ENCODE measurements at regions not wholly inside any gene's neighbourhood (a gene's known extent, or its start where the extent isn't known, plus 50 kb on each side); places are given as distances from the start of the nearest gene placed in this dataset.
A peak's percentile ranks its signal among the peaks of the same experiment; 100 is the strongest.

GRCh38 chr6:68368845-68369244 lies 266.2 kb upstream of the ADGRB3 start:
- Histone ChIP-seq H3K36me3 (ENCODE audit: insufficient read depth, low read length) (no peaks in the 10 kb centered on the region), H3K4me3 (ENCODE audit: low read length) (no peak overlapping the region), H3K4me1 (ENCODE audit: low read length) (no peaks in the 10 kb centered on the region), H3K79me2 (ENCODE audit: low read length) (no peaks in the 10 kb centered on the region), H3K27ac (ENCODE audit: low read length) (no peak overlapping the region), H3K9me2 (replicated peaks; ENCODE audit: insufficient read depth, low read length) (no peaks in the 10 kb centered on the region), H3K9me3 (ENCODE audit: low read length) (no peaks in the 10 kb centered on the region), H4K20me1 (ENCODE audit: insufficient read depth, low read depth, low read length) (no peaks in the 10 kb centered on the region), H2AFZ (ENCODE audit: low read length) (no peak overlapping the region), H3K27me3 (ENCODE audit: low read length) (no peaks in the 10 kb centered on the region), H3K4me2 (ENCODE audit: low read depth, low read length, poor library complexity, severe bottlenecking) (no peak overlapping the region), H3K9ac (ENCODE audit: low read length) (no peak overlapping the region)
- no peak for DNase-seq

DNA sequence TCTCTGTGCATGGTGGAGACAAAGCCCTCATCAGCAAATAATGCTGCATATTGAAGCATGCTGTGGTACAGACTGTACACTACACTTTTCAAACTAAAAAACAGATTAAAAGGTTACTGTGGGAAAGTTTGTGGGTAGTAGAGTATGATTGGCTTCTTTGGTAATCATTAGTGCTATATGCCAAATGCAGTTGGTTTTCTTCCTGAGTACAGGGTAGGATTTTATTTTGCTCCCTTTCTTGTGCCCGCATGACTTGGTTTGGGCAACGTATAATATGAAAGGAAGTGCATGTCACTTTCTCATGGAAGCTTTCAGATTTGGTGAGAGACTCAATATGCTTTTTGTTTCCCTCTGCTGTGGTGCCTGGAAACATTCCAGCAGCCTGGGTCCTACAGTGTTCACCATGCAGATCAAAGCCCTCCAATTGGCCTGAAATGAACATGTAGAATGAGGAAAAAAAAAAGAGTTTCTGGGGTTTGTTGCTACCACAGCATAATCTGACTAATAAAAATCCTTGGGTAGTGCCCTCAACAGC lies 270.7 kb upstream of the ADGRB3 start:
- H3K4me3 ChIP-seq (ENCODE audit: low read length), result no peak overlapping the region
- no peaks in the 10 kb centered on the region for H3K9me3 ChIP-seq (ENCODE audit: low read length)
- no peaks in the 10 kb centered on the region for H4K20me1 ChIP-seq (ENCODE audit: insufficient read depth, low read depth, low read length)
- H3K79me2 ChIP-seq (ENCODE audit: low read length), result no peaks in the 10 kb centered on the region
- no peaks in the 10 kb centered on the region for H3K27me3 ChIP-seq (ENCODE audit: low read length)
- H3K36me3 ChIP-seq (ENCODE audit: insufficient read depth, low read length), result no peaks in the 10 kb centered on the region
- H3K4me2 ChIP-seq (ENCODE audit: low read depth, low read length, poor library complexity, severe bottlenecking), result no peak overlapping the region
- no peak overlapping the region for H3K9ac ChIP-seq (ENCODE audit: low read length)
- DNase-seq, result no peak
- H3K27ac ChIP-seq (ENCODE audit: low read length), result no peak overlapping the region
- H2AFZ ChIP-seq (ENCODE audit: low read length), result no peak overlapping the region
- no peaks in the 10 kb centered on the region for H3K4me1 ChIP-seq (ENCODE audit: low read length)
- no peaks in the 10 kb centered on the region for H3K9me2 ChIP-seq (replicated peaks; ENCODE audit: insufficient read depth, low read length)

DNA sequence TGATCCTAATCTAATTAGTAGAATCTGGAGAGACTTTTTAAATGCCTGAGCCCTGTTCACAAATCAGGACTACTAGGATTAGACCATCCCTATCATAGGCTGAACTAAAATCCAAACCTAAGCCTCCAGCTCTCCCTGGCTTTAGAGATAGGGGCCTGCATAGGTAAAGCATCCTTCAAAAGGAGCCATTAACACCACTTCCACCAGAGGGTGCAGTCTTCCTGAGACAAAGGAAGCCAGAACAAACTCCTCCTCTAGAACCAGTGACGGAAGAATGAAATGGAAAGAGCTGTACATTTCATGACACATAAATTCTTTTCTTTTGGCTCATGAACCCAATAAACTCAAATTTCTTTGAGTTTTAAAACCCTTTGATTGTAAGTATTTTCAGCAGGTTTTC lies 291.2 kb upstream of the ADGRB3 start:
- no peak overlapping the region for H2AFZ ChIP-seq (ENCODE audit: low read length)

DNA sequence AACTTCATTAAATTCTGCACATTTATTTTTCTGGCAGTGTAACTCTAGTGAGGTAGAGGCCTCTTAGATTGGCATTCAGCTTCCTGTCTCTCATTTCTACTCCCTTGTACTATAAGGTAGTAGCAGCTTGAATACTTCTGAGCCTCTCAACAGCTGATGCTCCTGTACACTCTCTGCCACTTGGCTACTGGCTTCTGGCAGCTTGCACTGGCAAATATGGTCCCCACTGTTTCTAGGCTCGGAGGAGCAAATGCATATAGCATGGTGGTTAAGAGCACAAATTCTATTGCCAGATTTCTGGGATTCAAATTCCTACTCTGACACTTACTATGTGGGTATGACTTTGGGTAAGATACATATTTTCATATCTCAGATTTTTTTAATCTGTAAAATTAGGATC lies 292.8 kb upstream of the ADGRB3 start:
- H3K9me2 ChIP-seq (replicated peaks; ENCODE audit: insufficient read depth, low read length), result no peaks in the 10 kb centered on the region
- H3K4me3 ChIP-seq (ENCODE audit: low read length), result no peak overlapping the region
- no peak for DNase-seq
- no peaks in the 10 kb centered on the region for H3K9me3 ChIP-seq (ENCODE audit: low read length)
- no peak overlapping the region for H3K27ac ChIP-seq (ENCODE audit: low read length)
- H3K9ac ChIP-seq (ENCODE audit: low read length), result no peak overlapping the region
- H3K27me3 ChIP-seq (ENCODE audit: low read length), result no peaks in the 10 kb centered on the region
- no peak overlapping the region for H3K4me2 ChIP-seq (ENCODE audit: low read depth, low read length, poor library complexity, severe bottlenecking)
- H3K4me1 ChIP-seq (ENCODE audit: low read length), result no peaks in the 10 kb centered on the region
- no peaks in the 10 kb centered on the region for H4K20me1 ChIP-seq (ENCODE audit: insufficient read depth, low read depth, low read length)
- no peaks in the 10 kb centered on the region for H3K79me2 ChIP-seq (ENCODE audit: low read length)
- no peaks in the 10 kb centered on the region for H3K36me3 ChIP-seq (ENCODE audit: insufficient read depth, low read length)
- no peak overlapping the region for H2AFZ ChIP-seq (ENCODE audit: low read length)

More for the DNA sequence above, 291.2 kb upstream of the ADGRB3 start:
- H3K79me2 ChIP-seq (ENCODE audit: low read length), result no peaks in the 10 kb centered on the region
- no peaks in the 10 kb centered on the region for H3K9me2 ChIP-seq (replicated peaks; ENCODE audit: insufficient read depth, low read length)
- H3K9ac ChIP-seq (ENCODE audit: low read length), result no peak overlapping the region
- no peaks in the 10 kb centered on the region for H3K4me1 ChIP-seq (ENCODE audit: low read length)
- H3K4me3 ChIP-seq (ENCODE audit: low read length), result no peak overlapping the region
- peak; percentile 89 for DNase-seq
- H3K4me2 ChIP-seq (ENCODE audit: low read depth, low read length, poor library complexity, severe bottlenecking), result no peak overlapping the region
- no peaks in the 10 kb centered on the region for H3K36me3 ChIP-seq (ENCODE audit: insufficient read depth, low read length)
- no peaks in the 10 kb centered on the region for H4K20me1 ChIP-seq (ENCODE audit: insufficient read depth, low read depth, low read length)
- H3K27me3 ChIP-seq (ENCODE audit: low read length), result no peaks in the 10 kb centered on the region
- no peak overlapping the region for H3K27ac ChIP-seq (ENCODE audit: low read length)
- H3K9me3 ChIP-seq (ENCODE audit: low read length), result no peaks in the 10 kb centered on the region

GRCh38 chr6:68339488-68340131 lies 295.5 kb upstream of the ADGRB3 start:
- Histone ChIP-seq H3K4me3 (ENCODE audit: low read length) (no peak overlapping the region), H3K27me3 (ENCODE audit: low read length) (no peaks in the 10 kb centered on the region), H3K9me2 (replicated peaks; ENCODE audit: insufficient read depth, low read length) (no peaks in the 10 kb centered on the region), H3K9ac (ENCODE audit: low read length) (no peak overlapping the region), H3K36me3 (ENCODE audit: insufficient read depth, low read length) (no peaks in the 10 kb centered on the region), H3K4me2 (ENCODE audit: low read depth, low read length, poor library complexity, severe bottlenecking) (no peak overlapping the region), H4K20me1 (ENCODE audit: insufficient read depth, low read depth, low read length) (no peaks in the 10 kb centered on the region), H3K9me3 (ENCODE audit: low read length) (no peaks in the 10 kb centered on the region), H2AFZ (ENCODE audit: low read length) (no peak overlapping the region), H3K4me1 (ENCODE audit: low read length) (no peaks in the 10 kb centered on the region), H3K79me2 (ENCODE audit: low read length) (no peaks in the 10 kb centered on the region), H3K27ac (ENCODE audit: low read length) (no peak overlapping the region)
- DNase-seq, result no peak

GRCh38 chr6:68333442-68333841 lies 301.6 kb upstream of the ADGRB3 start:
- Histone ChIP-seq H3K4me2 (ENCODE audit: low read depth, low read length, poor library complexity, severe bottlenecking) (no peak overlapping the region), H2AFZ (ENCODE audit: low read length) (no peak overlapping the region), H3K9me3 (ENCODE audit: low read length) (no peaks in the 10 kb centered on the region), H3K4me3 (ENCODE audit: low read length) (no peak overlapping the region), H3K79me2 (ENCODE audit: low read length) (no peaks in the 10 kb centered on the region), H3K9ac (ENCODE audit: low read length) (no peak overlapping the region), H3K9me2 (replicated peaks; ENCODE audit: insufficient read depth, low read length) (no peaks in the 10 kb centered on the region), H3K4me1 (ENCODE audit: low read length) (no peaks in the 10 kb centered on the region), H3K36me3 (ENCODE audit: insufficient read depth, low read length) (no peaks in the 10 kb centered on the region), H3K27ac (ENCODE audit: low read length) (no peak overlapping the region), H4K20me1 (ENCODE audit: insufficient read depth, low read depth, low read length) (no peaks in the 10 kb centered on the region), H3K27me3 (ENCODE audit: low read length) (no peaks in the 10 kb centered on the region)
- no peak for DNase-seq

GRCh38 chr6:68328156-68328555 lies 306.9 kb upstream of the ADGRB3 start:
- H3K4me2 ChIP-seq (ENCODE audit: low read depth, low read length, poor library complexity, severe bottlenecking), result no peak overlapping the region
- H3K27ac ChIP-seq (ENCODE audit: low read length), result no peak overlapping the region
- H3K4me3 ChIP-seq (ENCODE audit: low read length), result no peak overlapping the region
- no peaks in the 10 kb centered on the region for H3K4me1 ChIP-seq (ENCODE audit: low read length)
- H3K9me2 ChIP-seq (replicated peaks; ENCODE audit: insufficient read depth, low read length), result no peaks in the 10 kb centered on the region
- H2AFZ ChIP-seq (ENCODE audit: low read length), result no peak overlapping the region
- no peaks in the 10 kb centered on the region for H3K27me3 ChIP-seq (ENCODE audit: low read length)
- no peak overlapping the region for H3K9ac ChIP-seq (ENCODE audit: low read length)
- no peak for DNase-seq
- no peaks in the 10 kb centered on the region for H3K36me3 ChIP-seq (ENCODE audit: insufficient read depth, low read length)
- no peaks in the 10 kb centered on the region for H4K20me1 ChIP-seq (ENCODE audit: insufficient read depth, low read depth, low read length)
- H3K9me3 ChIP-seq (ENCODE audit: low read length), result no peaks in the 10 kb centered on the region
- H3K79me2 ChIP-seq (ENCODE audit: low read length), result no peaks in the 10 kb centered on the region

DNA sequence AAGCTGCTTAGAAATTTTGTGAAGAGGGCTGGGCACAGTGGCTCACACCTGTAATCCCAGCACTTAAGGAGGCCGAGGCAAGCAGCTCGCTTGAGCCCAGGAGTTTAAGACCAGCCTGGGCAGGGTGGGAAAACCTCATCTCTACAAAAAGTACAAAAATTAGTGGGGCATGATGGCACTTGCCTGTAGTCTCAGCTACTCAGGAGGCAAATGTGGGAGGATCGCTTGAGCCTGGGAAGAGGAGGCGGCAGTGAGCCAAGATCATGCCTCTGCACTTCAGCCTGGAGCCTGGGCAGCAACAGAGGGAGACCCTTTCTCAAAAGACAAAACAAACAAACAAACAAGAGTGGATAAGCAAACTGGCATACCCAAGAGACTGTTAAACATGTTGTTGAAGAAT lies 308.3 kb upstream of the ADGRB3 start:
- no peak overlapping the region for H3K9ac ChIP-seq (ENCODE audit: low read length)
- no peaks in the 10 kb centered on the region for H4K20me1 ChIP-seq (ENCODE audit: insufficient read depth, low read depth, low read length)
- no peak overlapping the region for H3K27ac ChIP-seq (ENCODE audit: low read length)
- H3K4me3 ChIP-seq (ENCODE audit: low read length), result no peak overlapping the region
- H3K4me1 ChIP-seq (ENCODE audit: low read length), result no peaks in the 10 kb centered on the region
- H3K9me3 ChIP-seq (ENCODE audit: low read length), result no peaks in the 10 kb centered on the region
- H3K36me3 ChIP-seq (ENCODE audit: insufficient read depth, low read length), result no peaks in the 10 kb centered on the region
- H3K9me2 ChIP-seq (replicated peaks; ENCODE audit: insufficient read depth, low read length), result no peaks in the 10 kb centered on the region
- no peaks in the 10 kb centered on the region for H3K79me2 ChIP-seq (ENCODE audit: low read length)
- DNase-seq, result no peak
- H2AFZ ChIP-seq (ENCODE audit: low read length), result no peak overlapping the region
- no peaks in the 10 kb centered on the region for H3K27me3 ChIP-seq (ENCODE audit: low read length)
- no peak overlapping the region for H3K4me2 ChIP-seq (ENCODE audit: low read depth, low read length, poor library complexity, severe bottlenecking)

Measured in Karpas-422 (cell line).